HG02885 (cell line): ENCODE measurements at regions not wholly inside any gene's neighbourhood (a gene's known extent, or its start where the extent isn't known, plus 50 kb on each side); places are given as distances from the start of the nearest gene placed in this dataset.
"Not testable (repeated sequence)": the region's sequence is repeated elsewhere in the genome, so short reads cannot be mapped to it uniquely, and the experiment has no call there.

Source experiments
- ATAC-seq: cut with Tn5 transposase; IDR thresholded peaks from one replicate; pipeline ENCODE4 v1.9.1; 2021; ENCODE audit warnings: mild to moderate bottlenecking; ENCODE audit not compliant: unreplicated experiment, poor library complexity

DNA sequence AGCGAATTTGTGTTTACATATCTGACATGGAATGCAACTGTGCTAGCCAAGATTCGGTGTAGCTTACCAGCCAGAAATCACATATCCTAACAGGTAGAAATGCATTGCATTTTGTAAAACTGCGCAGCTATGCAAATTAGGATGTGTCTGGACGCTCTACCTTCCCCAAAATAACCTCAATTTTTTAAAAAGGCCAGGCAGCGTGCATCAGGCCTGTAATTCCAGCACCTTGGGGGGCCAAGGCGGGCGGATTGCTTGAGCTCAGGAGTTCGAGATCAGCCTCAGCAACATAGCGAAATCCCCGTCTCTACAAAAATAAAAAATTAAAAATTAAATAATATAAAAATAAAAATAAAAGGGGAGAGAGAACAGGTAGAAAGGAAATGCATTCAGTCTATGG, 305.0 kb downstream of the TYW1 start:
- ATAC-seq: no peak

DNA sequence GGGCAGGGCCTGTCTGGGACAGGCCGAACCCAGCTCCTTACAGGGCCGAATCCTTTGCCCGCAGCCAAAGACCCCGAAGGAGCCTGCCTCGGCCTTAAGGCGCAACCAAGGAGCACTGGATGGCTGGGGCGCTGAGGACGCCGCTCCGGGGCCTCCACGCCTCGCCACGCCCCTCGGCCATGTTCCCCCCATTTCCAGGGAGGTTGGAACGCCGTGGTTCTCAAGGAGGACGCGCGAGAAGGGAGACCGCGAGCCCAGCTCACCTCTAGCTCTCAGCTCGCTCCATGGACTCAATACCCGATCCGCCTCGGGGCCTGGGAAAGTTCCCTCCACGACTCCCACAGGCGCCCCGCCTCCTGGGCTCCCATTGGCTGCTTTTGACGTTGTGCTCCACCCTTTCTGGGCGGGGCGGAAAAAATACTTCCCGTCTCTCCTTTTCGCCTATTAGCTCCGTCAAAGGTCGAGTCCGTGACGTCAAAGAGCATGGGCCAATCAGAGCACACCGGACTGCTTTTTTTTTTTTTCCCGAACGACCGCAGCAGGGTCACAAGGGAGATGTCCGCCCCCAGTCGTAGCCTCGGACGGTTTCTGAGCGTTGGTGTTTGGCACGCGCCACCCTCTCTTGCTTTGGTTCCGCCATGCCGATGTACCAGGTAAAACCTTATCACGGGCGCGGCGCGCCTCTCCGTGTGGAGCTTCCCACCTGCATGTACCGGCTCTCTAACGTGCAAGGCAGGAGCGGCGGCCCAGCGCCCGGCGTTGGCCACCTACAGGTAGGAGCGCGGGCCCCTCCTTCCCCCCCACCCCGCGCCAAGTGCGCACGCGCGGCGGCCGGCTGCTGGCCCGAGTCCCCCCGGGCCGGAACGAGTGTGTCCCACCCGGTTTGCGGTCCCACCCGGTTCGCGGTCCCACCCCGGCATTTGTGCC, 305.7 kb downstream of the TYW1 start:
- ATAC-seq: peak; percentile 88

DNA sequence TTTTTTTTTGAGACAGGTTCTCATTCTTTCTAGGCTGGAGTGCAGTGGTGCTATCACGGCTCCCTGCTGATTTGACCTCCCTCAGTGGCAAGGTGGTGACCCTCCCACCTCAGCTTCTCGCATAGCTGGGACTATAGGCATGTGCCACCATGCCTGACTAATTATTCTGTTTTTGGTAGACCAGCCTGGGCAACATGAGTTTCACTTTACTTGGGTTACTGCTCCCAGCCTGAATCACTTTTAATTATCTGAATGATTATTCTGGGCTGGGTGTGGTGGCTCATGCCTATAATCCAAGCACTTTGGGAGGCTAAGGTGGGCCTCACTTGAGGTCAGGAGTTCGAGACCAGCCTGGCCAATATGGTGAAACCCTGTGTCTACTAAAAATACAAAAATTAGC, 308.2 kb downstream of the TYW1 start:
- ATAC-seq: not testable (repeated sequence)

DNA sequence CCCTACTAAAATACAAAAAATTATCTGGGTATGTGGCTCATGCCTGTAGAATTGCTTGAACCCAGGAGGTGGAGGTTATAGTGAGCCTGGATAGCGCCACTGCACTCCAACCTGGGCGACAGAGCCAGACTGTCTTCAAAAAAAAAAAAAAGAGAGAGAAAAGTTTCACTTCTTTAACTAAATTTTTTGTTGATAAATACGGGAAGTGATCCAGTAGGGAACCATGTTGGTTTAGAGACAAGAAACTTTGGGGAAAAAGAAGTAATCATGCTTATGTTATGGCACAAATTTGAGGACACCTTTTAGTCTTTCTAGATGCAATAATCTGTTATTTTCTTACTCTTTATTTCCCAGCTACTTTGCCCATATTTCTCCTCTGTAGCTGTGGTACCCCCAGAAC, 309.7 kb downstream of the TYW1 start:
- no peak for ATAC-seq

DNA sequence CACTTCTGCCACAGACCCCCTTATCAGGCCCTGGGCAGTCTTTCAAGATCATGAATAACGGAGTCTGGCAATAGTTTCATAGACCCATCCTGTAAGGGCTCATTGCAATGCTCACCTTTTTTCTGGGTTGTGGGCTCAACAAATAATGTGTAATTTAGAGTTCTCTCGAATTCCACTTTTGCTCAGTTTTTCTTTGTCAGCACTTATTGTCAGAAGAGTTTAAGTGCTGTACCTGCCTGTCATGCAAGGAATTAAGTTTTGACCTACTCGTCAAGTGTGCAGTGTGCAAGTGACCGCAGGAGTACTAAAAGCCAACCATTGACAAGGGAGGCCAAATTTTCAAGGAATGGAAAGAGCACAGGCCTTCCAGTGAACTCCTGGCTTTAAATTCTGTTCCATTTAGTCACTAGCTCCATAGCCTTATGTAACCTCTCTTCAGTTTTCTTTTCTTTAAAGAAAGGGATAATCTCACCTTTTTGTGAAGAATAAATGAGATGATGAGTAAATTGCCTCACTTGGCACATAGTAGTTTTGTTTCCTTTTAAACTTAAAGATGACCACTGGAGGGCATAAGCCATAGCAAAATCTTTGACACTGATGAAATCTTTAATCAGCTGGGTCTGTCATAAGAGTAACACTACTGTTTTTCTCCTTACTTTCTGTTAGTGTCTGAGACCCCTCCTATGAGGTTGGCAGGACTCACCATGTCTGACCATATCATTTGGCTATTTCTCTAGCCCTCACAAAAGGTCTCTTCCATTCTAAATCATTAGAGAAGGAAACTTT, 313.3 kb downstream of the TYW1 start:
- ATAC-seq: no peak

DNA sequence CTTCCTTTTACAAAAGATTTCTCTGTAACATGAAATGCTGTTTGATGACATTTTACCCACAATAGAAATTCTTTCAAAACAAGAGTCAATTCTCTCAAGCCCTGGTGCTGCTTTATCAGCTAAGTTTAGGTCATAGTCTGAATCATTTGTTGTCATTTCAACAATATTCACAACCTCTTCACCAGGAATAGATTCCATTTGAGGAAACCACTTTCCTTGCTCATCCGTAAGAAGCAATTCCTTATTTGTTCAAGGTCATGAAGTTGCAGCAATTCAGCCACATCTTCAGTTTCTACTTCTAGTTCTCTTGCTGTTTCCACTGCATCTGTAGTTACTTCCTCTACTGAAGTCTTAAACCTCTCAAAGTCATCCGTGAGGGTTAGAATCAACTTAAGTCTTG, 315.3 kb downstream of the TYW1 start:
- no peak for ATAC-seq

DNA sequence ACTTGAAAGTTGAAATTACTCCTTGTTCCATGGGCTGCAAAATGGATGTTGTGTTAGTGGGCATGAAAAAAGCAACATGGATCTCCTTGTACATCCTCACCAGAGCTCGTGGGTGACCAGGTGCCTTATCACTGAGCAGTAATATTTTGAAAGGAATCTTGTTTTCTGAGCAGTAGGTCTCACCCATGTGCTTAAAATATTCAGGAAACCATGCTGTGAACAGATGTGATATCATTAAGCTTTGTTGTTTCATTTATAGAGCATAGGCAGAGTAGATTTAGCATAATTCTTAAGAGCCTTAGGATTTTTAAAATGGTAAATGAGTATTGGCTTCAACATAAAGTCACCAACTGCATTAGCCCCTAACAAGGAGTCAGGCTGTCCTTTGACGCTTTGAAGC, 316.6 kb downstream of the TYW1 start:
- ATAC-seq: no peak

DNA sequence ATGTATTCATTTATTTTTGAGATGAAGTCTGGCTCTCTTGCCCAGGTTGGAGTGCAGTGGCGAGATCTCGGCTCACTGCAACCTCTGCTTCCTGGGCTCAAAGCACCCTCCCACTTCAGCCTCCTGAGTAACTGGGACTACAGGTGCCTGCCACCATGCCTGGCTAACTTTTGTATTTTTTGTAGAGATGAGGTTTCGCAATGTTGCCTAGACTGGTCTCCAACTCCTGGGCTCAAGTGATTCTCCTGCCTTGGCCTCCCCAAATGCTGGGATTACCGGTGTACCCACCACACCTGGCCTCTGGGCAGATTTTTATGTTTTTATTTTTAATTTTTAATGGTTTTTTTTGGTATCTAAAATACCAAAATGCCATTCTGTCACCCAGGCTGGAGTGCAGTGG, 320.3 kb downstream of the TYW1 start:
- ATAC-seq: not testable (repeated sequence)

DNA sequence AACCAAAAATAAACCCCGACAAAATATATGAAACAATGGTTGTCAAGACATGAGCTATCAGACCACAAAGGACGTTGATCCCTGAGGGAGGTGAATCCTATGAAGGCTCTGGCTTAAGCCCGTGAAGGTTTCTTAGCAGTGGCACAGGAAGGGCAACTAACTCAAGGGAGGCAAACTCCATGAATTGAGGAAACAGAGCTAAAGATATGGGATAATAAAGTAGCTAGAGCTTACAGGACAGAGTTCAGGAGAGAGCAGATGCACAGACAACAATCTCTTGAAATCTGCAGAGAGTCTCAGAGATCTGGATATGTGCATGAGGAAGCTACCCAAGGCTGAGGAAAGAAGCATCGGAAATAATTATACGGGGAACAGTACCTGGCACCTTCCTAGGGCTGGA, 331.6 kb downstream of the TYW1 start:
- ATAC-seq: not testable (repeated sequence)

DNA sequence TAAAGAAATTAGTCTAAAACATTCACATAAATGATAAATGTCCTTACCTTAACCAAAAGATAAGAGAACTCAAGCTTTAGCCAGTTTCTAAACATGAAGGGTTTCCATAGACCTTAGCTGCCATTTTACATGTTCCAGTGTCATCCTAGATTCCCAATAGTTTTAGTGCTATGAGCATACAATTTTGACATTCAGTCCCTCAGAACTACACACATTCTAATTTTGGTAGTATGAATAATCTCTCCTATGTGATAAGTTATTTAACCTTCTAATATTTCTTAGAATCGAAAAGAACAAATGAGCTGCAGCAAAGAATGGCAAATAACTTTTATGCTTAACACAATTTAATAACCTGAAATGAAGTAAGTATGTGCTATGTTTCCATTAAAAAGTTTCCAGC, 338.5 kb downstream of the TYW1 start:
- ATAC-seq: not testable (repeated sequence)

DNA sequence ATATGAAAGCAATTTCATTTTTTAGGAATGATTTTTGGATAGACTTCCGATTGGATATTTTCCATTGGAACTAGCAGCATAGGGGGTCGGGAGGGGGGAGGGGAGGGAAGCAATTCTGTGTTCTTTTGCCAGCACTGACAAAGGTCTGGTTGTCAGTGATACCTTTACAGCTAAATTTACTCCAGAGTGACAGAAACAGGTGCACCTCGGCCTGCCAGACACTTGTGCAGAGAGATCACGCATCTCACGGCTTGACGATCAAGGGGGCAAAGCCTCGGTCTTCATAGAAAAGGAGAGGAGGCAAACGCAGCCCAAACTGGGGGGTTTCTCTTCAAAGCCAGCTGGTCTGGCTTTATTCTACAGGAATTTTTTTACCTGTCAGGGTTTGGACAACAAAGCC, 339.0 kb downstream of the TYW1 start:
- ATAC-seq: not testable (repeated sequence)

DNA sequence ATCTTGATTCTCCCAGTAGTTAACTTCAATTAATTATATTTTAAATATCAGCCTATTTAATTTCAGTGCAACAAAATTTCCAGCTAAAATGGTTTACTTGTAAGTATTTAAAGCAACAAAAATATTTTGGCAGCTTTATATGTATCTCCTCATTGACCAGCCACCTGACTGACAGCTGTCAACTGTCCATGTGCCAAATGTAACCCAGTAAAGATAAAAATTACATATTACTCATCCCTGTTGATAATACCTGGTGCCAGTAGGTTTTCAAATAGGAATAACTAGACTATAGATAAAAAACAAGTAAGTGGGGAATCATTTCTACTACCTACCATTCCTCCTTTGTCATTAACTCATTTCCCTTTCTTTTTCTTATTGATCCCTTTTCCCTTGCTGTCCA, 341.9 kb downstream of the TYW1 start:
- not testable (repeated sequence) for ATAC-seq

DNA sequence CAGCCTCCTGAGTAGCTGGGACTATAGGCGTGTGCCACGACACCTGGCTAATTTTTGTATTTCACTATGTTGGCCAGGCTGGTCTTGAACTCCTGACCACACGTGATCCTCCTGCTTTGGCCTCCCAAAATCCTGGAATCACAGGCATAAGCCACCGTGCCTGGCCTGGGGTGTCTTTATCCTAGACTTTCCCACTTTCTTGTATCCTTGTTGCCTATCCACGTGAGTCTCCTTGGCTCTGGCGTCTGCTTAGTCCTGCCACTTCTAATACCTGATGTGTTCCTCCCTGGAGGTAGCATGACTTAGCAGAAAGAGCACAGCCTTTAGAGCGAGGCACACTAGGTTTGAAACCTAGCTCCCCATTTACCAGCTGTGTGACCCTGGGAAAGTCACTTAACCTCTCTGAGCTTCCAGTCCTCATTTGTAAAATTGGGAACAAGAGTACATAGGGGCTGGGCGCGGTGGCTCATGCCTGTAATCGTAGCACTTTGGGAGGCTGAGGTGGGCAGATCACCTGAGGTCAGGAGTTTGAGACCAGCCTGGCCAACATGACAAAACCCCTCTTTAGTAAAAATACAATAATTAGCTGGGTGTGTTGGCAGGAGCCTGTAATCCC, 344.6 kb downstream of the TYW1 start:
- no peak for ATAC-seq

DNA sequence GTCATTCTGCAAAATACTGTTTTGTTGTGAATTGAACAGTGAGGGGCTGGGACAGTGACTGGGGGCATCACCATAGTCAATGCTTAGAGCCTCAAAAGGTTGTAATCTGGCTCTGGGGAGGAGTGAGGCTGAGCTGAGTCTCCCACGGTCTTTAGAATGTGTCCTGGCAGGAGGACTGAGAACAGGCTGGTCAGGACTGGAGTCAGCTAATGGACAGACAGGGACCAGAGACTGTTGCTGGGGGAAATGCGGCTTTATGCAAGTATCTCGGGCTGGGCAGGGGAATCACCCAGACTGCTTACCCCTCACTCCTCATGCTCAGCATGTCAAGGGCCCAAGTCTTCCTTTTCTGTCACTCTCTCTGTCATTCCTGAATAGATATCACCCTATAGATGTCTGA, 346.5 kb downstream of the TYW1 start:
- ATAC-seq: no peak

DNA sequence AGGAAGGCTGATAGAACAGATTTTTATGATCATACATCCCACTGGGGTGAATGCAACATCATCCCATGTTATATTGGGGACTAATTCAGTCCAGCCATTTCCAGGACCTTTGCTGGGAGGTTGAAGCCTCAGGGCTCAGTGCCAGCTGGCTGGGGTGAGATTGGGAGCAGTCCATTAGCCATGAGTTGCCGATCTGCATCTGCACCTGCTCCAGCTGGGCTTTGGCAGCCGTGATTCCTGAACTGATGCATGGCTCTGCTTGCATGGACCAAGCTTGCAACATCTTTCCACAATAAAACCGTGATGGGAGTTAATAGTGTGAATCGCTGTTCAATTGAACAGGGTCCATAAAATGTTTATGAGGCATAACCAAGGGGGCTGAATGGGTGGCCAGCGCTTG, 346.9 kb downstream of the TYW1 start:
- no peak for ATAC-seq

DNA sequence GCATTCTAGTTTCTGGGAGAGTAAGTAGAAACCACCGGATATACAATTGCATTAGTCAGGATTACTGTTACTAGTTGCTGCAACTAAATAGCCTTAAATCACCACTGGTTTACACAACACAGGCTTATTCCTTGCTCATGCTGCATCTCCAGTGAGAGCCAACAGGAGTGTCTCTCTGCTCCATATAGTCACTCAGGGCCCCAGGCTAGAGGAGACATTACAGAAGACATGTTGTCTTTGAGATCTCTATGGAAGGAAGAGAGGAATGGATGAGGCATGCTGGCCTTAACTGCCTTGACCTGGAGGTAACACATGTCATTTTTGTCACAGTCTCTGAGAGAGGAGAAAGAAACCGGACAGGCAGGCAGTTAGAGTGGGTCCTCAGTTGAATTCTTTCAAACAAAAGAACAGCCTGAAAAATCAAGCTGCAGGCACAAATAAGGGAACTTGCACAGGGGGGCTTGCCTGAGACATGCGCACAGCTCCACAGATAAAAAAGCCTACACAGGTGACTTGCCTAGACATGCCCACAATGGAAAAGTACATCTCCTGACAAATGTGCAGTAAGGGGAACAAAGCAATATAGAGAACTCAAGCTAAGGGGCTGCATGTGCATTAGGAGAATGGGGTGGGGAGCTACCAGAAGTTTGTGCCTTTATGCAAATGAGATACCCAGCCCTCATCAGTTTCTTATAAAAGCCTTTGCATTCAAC, 348.0 kb downstream of the TYW1 start:
- no peak for ATAC-seq

DNA sequence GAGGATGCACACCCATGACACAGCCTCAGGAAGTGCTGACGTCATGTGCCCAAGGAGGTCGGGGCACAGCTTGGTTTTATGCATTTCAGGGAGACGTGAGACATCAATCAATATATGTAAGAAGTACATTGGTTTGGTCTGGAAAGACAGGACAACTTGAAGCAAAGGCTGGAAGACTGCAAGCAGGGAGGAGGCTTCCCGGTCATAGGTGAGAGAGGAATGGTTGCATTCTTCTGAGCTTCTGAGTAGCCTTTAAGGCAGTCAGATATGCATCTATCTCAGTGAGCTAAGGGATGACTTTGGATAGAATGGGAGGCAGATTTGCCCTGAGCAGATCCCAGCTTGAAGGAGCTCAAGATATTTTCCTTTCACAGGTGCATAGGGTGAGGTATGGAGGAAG, 349.5 kb downstream of the TYW1 start:
- ATAC-seq: no peak

DNA sequence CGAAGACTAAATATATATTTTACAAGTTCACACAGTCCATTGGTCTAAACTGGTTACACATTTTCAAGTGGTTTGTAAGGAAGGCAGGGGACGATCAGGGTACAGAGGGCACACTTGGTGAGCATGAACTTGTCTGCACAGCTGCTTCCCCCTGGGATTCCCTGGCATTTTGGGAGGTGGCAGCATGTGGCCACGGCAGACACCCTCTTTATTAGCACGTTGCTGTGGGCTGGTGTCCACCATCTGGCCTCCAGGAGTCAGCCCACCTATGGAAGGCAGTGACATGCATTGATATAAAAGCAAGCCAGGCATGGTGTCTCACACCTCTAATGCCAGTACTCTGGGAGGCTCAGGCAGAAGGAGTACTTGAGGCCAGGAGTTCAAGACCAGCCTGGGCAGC, 350.2 kb downstream of the TYW1 start:
- ATAC-seq: no peak

DNA sequence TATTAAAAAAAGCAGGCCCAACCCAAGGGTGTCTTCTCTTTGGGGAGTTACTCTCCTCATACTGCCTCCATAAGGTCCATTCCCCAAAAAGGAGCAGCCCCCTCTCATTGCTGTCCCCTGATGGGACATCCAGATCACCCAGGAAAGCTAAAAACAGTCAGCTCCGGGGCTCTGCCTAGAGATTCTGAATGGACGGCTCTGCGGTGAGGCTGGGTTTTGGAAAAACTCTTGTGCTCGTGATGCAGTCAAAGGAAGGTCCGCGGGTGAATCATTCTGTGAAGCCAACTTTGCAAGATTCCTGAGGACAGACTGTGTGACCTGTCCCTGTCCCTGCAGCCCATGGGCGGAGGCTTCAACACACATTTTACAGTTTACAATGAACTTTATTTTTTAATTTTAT, 351.5 kb downstream of the TYW1 start:
- no peak for ATAC-seq

DNA sequence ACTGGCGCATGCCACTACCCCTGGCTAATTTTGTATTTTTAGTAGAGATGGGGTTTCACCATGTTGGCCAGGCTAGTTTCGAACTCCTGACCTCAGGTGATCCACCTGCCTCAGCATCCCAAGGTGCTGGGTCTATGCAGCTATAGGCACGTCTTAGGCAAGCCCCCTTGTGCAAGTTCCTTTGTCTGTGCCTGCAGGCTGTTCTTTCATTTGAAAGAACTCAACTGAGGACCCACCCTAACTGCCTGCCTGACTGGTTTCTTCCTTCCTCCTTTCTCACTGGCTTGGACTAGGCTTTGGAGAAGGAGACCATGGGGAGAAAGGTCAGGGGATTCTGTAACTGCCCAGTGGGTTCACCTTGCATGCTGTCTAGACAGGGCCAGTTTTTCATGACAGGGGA, 361.0 kb downstream of the TYW1 start:
- ATAC-seq: not testable (repeated sequence)
